Lower leg skin (tissue), 4 donors: ENCODE measurements at regions not wholly inside any gene's neighbourhood (a gene's known extent, or its start where the extent isn't known, plus 50 kb on each side); places are given as distances from the start of the nearest gene placed in this dataset.

Experiments
- DNase-seq, 2 donors: peaks; one replicate each; pipeline ENCODE4 v3.0.0-alpha.2; 2019; ENCODE audit warnings: low spot score in 2 of 2
- H3K4me3 ChIP-seq: fragments of 200-600 bp; sonication (generic); 2 replicates; pipeline ENCODE4 v1.5.1; 2017; ENCODE audit warnings: mild to moderate bottlenecking, low read depth; ENCODE audit not compliant: poor library complexity, severe bottlenecking
- POLR2A ChIP-seq, 2 donors: fragments of 450-650 bp; IDR thresholded peaks; one replicate each; pipeline ENCODE4 v1.6.1; 2016 to 2017; ENCODE audit warnings: antibody characterized with exemption in 2 of 2, mild to moderate bottlenecking in 1 of 2, moderate library complexity in 1 of 2
- WGBS, 2 donors: methylation state at CpG; one replicate each; pipeline ENCODE4 v1.1.5; 2018; 5-methylcytosine and 5-hydroxymethylcytosine counted together
- intact Hi-C: fragments of 100-400 bp; cut with DNase I; formaldehyde crosslinking; loops from one replicate; pipeline ENCODE4 v1.15.0; 2023; ENCODE audit warnings: low total_unique reads
- TF ChIP-seq, protein P1 (sequence below), 3 donors: fragments of 450-650 bp; IDR thresholded peaks; one replicate each; pipeline ENCODE4 v1.5.1; 2016; ENCODE audit warnings: antibody characterized with exemption in 3 of 3, mild to moderate bottlenecking in 3 of 3, moderate library complexity in 2 of 3

DNA sequence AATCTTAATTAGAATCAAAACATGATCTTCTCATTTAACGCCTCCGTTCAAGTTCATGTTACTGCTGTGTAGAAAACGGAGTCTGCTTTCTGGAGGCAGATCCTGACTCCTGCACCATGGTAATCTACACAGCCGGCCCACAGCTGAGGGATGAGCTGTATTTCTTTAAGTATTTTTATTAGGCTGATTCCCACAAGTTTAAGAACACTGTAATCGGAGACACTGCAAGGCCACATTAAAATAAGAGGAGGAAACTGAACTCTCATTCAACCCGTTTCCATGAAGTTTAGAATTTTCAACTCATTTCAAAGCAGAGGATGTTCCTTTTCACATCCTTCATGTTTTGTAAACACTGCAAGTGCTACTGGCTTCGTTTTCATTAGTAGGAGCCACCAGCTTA, 372.2 kb downstream of the NFIB start:
- TF ChIP-seq, protein P1, sequence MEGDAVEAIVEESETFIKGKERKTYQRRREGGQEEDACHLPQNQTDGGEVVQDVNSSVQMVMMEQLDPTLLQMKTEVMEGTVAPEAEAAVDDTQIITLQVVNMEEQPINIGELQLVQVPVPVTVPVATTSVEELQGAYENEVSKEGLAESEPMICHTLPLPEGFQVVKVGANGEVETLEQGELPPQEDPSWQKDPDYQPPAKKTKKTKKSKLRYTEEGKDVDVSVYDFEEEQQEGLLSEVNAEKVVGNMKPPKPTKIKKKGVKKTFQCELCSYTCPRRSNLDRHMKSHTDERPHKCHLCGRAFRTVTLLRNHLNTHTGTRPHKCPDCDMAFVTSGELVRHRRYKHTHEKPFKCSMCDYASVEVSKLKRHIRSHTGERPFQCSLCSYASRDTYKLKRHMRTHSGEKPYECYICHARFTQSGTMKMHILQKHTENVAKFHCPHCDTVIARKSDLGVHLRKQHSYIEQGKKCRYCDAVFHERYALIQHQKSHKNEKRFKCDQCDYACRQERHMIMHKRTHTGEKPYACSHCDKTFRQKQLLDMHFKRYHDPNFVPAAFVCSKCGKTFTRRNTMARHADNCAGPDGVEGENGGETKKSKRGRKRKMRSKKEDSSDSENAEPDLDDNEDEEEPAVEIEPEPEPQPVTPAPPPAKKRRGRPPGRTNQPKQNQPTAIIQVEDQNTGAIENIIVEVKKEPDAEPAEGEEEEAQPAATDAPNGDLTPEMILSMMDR (IDR thresholded peaks at IDR 0.05), result no peak
- TF ChIP-seq POLR2A (IDR thresholded peaks at IDR 0.05), result no peak
- intact Hi-C loops, result no loop called here
- 60 to 63% methylated on average over 7 of the region's 7 CpGs for WGBS, 2 donors
- DNase-seq, result no peak
- H3K4me3 ChIP-seq, result no peak overlapping the region

DNA sequence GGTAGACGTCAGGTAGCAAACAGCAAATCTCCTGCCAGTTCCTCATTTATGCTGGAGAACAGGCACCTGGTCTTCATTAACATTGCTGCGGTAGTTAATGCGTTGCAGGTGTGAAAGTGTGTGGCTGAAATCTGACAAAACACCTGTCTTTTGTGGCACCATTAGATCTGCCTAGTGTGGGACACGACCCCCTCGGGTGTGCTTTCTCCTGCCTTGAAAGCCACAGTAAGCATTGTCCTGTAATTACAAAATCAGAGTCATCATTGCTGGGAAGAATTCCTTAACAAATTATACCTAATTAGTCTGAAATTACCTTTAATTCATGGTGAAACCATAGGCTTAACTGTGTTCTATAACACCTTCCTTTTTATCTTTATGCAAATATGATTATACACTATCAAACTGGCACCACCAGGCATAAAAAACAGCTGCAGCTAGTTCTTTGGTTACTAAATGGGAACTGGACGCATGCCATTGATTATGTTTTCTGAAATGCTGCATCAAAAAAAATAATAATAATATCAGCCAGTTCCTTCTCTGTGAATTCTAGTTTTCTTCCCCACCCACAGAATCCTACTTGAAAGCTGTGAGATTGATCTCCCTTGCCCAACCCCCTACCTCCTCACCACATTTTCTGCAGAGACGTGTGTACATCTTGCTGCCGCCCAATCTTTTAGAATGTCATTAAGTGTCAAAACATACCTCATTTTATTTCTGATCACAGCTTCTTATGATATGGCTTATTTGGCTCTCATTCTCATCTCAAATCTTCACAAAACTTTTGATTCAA, 374.0 kb downstream of the NFIB start:
- H3K4me3 ChIP-seq, result no peak overlapping the region
- DNase-seq, result no peak
- TF ChIP-seq, protein P1 (IDR thresholded peaks at IDR 0.05), result no peak
- TF ChIP-seq POLR2A (IDR thresholded peaks at IDR 0.05), result no peak
- intact Hi-C loops, result no loop called here
- WGBS, 2 donors, result 75 to 86% methylated on average over 8 of the region's 8 CpGs

- DNase-seq, result peak in 1 of 2 donors; percentile 18
- WGBS, 2 donors, result 24 to 42% methylated on average over 1 of the region's 1 CpG
- H3K4me3 ChIP-seq, result no peak overlapping the region
- intact Hi-C loops, result no loop called here
- TF ChIP-seq, protein P1 (IDR thresholded peaks at IDR 0.05), result no peak
- no peak for TF ChIP-seq POLR2A (IDR thresholded peaks at IDR 0.05)
Observed at GRCh38 chr9:13939134-13939533, 374.8 kb downstream of the NFIB start.

DNA sequence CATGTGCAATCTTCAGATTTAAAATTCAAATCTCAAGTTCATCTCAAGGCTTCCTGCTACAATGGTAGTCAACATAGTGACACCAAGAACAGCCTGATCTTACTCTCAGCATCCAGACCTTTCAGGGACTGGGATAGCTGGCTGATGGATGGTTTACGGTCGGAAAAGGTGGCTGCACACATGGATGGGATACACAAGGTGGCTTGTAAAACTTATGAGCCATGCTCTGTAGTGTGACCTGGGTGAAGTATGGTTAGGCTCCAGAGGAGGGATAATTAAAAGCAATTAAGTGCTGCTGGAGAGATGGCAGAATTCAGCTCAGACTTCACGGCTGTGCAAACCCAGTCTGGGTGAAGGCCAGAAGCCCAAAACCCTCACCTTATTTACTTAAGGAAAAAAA, 379.5 kb downstream of the NFIB start:
- no peak for DNase-seq
- WGBS, 2 donors, result 91 to 96% methylated on average over 3 of the region's 3 CpGs
- H3K4me3 ChIP-seq, result no peak overlapping the region
- intact Hi-C loops, result no loop called here
- TF ChIP-seq, protein P1 (IDR thresholded peaks at IDR 0.05), result no peak
- no peak for TF ChIP-seq POLR2A (IDR thresholded peaks at IDR 0.05)

DNA sequence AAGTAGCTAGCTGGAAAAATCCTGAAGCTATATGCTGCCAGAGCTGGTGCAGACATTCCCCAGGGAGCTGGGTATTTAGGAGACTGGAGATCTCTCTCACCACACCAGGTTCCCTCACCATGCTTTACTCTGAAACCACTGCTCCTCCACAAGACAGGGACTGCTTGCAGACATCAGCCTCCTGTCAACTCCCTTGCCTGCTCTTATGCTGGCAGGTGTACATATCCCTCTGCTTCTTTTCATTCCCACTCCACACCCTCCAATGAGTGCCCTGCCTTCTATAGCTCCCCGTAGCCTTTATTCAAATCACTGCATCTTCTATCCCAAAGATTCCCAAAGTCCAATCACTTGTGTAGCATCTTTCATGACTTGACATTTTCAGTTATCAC, 380.7 kb downstream of the NFIB start:
- no peak for DNase-seq
- intact Hi-C loops, result no loop called here
- TF ChIP-seq, protein P1 (IDR thresholded peaks at IDR 0.05), result no peak
- TF ChIP-seq POLR2A (IDR thresholded peaks at IDR 0.05), result no peak
- no peak overlapping the region for H3K4me3 ChIP-seq
- 95 to 100% methylated on average over 1 of the region's 1 CpG for WGBS, 2 donors
